CD4-positive, alpha-beta T cell (primary cell): ENCODE measurements at regions not wholly inside any gene's neighbourhood (a gene's known extent, or its start where the extent isn't known, plus 50 kb on each side); places are given as distances from the start of the nearest gene placed in this dataset.

Experiments
- ATAC-seq: fragments of 200-7000 bp; cut with Tn5 transposase; one replicate; pipeline ENCODE4 v1.10.0; 2022; ENCODE audit warnings: mild to moderate bottlenecking; ENCODE audit not compliant: poor library complexity
- CTCF ChIA-PET: fragments of 350-600 bp; sonication (Branson Sonifier 250); formaldehyde crosslinking; loops from one replicate; lab custom pipeline; 2021; ENCODE audit warnings: antibody characterized with exemption, inconsistent platforms; lab: Charles Lee
- POLR2A ChIA-PET: fragments of 350-600 bp; sonication (Branson Sonifier 250); formaldehyde crosslinking; loops from one replicate; lab custom pipeline; 2021; ENCODE audit warnings: antibody characterized with exemption, inconsistent platforms; lab: Charles Lee
- DNase-seq, 14 experiments: peaks; one replicate each; pipeline ENCODE4 v3.0.0-alpha.2; 2013 to 2020; ENCODE audit warnings: mixed read lengths in 2 of 14
- H3K27ac ChIP-seq, 2 donors: one replicate each; pipeline versions ENCODE4 v1.5.1 to v1.7.0; 2013; ENCODE audit warnings: low read length in 2 of 2, low read depth in 1 of 2, mild to moderate bottlenecking in 1 of 2
- H3K27me3 ChIP-seq, 2 experiments: 1 replicate in 1 of 2; 2 replicates in 1 of 2; pipeline versions ENCODE4 v1.6.1 to v1.7.0; 2013; ENCODE audit warnings: low read length in 2 of 2, control low read depth in 1 of 2, mild to moderate bottlenecking in 1 of 2, moderate library complexity in 1 of 2; ENCODE audit not compliant: insufficient read depth in 2 of 2, control insufficient read depth in 1 of 2
- H3K36me3 ChIP-seq: one replicate; pipeline ENCODE4 v1.6.1; 2013; ENCODE audit warnings: low read length, control low read depth; ENCODE audit not compliant: insufficient read depth
- H3K4me1 ChIP-seq: one replicate; pipeline ENCODE4 v1.6.1; 2013; ENCODE audit warnings: low read length, control low read depth; ENCODE audit not compliant: insufficient read depth
- H3K4me3 ChIP-seq: one replicate; pipeline ENCODE4 v1.5.1; 2013; ENCODE audit warnings: mild to moderate bottlenecking, low read length, moderate library complexity
- H3K9me3 ChIP-seq, 2 experiments: 1 replicate in 1 of 2; 2 replicates in 1 of 2; pipeline versions ENCODE4 v1.6.1 to v1.7.0; 2013; ENCODE audit warnings: low read length in 2 of 2, mild to moderate bottlenecking in 2 of 2, control low read depth in 1 of 2, moderate library complexity in 1 of 2; ENCODE audit not compliant: control insufficient read depth in 1 of 2, insufficient read depth in 1 of 2
- H3K27ac Mint-ChIP-seq: one replicate; pipeline ENCODE4 v1.8.0; 2020; ENCODE audit warnings: mixed read lengths
- H3K27me3 Mint-ChIP-seq: one replicate; pipeline ENCODE4 v1.8.0; 2021; ENCODE audit warnings: mixed read lengths
- H3K36me3 Mint-ChIP-seq: one replicate; pipeline ENCODE4 v1.8.0; 2021; ENCODE audit warnings: low read depth, mixed read lengths
- H3K4me1 Mint-ChIP-seq: one replicate; pipeline ENCODE4 v1.8.0; 2021; ENCODE audit warnings: low read depth, mixed read lengths
- H3K4me3 Mint-ChIP-seq: one replicate; pipeline ENCODE4 v1.8.0; 2020; ENCODE audit warnings: mild to moderate bottlenecking, mixed read lengths
- H3K9me3 Mint-ChIP-seq: one replicate; pipeline ENCODE4 v1.8.0; 2020; ENCODE audit warnings: mixed read lengths
- intact Hi-C, 2 experiments: fragments of 100-400 bp; cut with DNase I in 1 of 2; cut with micrococcal nuclease in 1 of 2; formaldehyde crosslinking; loops; one replicate each; pipeline versions ENCODE4 v1.15.1 to v1.9.0; 2023 to 2025; cut with DNase I, micrococcal nuclease
- TF ChIP-seq, protein P1 (sequence below): fragments of 200-600 bp; IDR thresholded peaks from one replicate; pipeline ENCODE4 v1.8.0; 2022; ENCODE audit warnings: antibody characterized with exemption, mild to moderate bottlenecking

DNA sequence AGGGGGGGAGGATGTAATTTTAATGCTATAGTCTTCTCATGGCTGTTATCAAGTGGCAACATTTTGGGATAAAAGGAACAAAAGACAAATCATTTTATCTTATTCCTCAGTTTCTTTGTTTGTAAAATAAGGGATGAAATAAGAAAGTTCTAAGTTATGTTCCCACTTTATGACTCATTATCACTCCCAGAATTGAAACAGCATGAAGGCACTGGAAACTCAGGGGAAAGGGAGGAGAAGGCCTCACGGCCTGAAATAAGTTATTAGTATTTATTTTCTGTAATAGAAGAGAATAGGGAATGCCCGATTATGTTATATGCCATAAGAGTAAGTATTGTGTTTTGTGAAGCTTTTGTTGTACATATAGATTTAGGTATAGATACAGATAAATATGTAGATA lies 85.0 kb upstream of the NAMPT start:
- no peak overlapping the region for H3K27ac ChIP-seq
- TF ChIP-seq, protein P1, sequence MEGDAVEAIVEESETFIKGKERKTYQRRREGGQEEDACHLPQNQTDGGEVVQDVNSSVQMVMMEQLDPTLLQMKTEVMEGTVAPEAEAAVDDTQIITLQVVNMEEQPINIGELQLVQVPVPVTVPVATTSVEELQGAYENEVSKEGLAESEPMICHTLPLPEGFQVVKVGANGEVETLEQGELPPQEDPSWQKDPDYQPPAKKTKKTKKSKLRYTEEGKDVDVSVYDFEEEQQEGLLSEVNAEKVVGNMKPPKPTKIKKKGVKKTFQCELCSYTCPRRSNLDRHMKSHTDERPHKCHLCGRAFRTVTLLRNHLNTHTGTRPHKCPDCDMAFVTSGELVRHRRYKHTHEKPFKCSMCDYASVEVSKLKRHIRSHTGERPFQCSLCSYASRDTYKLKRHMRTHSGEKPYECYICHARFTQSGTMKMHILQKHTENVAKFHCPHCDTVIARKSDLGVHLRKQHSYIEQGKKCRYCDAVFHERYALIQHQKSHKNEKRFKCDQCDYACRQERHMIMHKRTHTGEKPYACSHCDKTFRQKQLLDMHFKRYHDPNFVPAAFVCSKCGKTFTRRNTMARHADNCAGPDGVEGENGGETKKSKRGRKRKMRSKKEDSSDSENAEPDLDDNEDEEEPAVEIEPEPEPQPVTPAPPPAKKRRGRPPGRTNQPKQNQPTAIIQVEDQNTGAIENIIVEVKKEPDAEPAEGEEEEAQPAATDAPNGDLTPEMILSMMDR, result no peak
- intact Hi-C loops, result no loop called here
- Mint-ChIP-seq H3K27me3 (no peaks in the 10 kb centered on the region), H3K36me3 (no peaks in the 10 kb centered on the region), H3K27ac (no peak overlapping the region), H3K9me3 (no peaks in the 10 kb centered on the region), H3K4me1 (no peaks in the 10 kb centered on the region), H3K4me3 (no peak overlapping the region)
- no peaks in the 10 kb centered on the region for H3K36me3 ChIP-seq
- no peak for ATAC-seq
- H3K4me3 ChIP-seq, result no peak overlapping the region
- H3K4me1 ChIP-seq, result no peaks in the 10 kb centered on the region
- POLR2A ChIA-PET, result no interaction called here
- no peaks in the 10 kb centered on the region for H3K9me3 ChIP-seq
- CTCF ChIA-PET, result no interaction called here
- H3K27me3 ChIP-seq, result no peaks in the 10 kb centered on the region
- DNase-seq, result no peak

DNA sequence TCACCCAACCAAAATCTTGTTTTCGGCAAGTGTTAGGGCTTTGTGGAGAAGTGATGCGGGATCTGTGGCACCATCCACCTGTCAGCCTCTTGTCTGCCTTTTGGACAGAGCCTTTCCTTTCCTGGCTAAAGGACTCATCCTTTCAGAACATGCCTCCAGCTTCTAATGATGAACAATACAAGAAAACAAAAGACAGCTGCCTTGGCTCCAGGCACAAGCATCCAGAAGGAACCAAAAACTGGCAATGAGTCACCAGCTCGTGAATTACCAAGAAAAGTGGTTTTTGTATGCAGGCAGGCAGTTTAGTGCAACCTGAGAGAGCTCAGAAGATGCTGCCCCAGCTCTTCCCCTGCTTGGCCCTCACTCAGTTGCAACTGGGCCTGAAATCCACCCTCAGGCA lies 84.6 kb upstream of the NAMPT start:
- Histone ChIP-seq H3K27ac (no peak overlapping the region), H3K36me3 (no peaks in the 10 kb centered on the region), H3K4me1 (no peaks in the 10 kb centered on the region), H3K9me3 (no peaks in the 10 kb centered on the region), H3K4me3 (no peak overlapping the region), H3K27me3 (no peaks in the 10 kb centered on the region)
- H3K27me3 Mint-ChIP-seq, result no peaks in the 10 kb centered on the region
- CTCF ChIA-PET, result no interaction called here
- no peaks in the 10 kb centered on the region for H3K9me3 Mint-ChIP-seq
- DNase-seq (peak in 1 of 14 experiments; percentile 10), ATAC-seq (no peak)
- no peak overlapping the region for H3K4me3 Mint-ChIP-seq
- POLR2A ChIA-PET, result no interaction called here
- TF ChIP-seq, protein P1, result no peak
- intact Hi-C loops, result no loop called here
- H3K36me3 Mint-ChIP-seq, result no peaks in the 10 kb centered on the region
- H3K4me1 Mint-ChIP-seq, result no peaks in the 10 kb centered on the region
- no peak overlapping the region for H3K27ac Mint-ChIP-seq

DNA sequence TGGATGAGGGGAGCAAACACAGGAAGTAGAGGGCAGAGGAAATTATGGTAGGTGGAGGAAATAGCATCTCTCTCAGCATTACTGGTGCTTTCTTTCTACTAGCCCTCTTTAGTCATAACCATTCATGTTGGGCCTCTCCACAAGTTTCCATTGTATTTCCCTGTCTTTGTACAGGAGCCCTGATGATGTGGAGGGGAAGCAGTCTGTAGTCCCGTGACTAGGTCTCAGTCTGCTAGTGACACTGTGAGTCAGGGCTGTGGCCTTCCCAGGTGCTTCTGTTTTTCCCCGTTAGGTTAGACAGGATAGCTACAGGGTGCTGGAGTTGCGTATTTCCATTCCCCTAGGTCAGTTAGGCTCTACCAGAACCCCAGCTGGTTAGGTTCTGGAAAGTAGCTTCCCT lies 82.9 kb upstream of the NAMPT start:
- Histone ChIP-seq H3K4me3 (no peak overlapping the region), H3K4me1 (no peaks in the 10 kb centered on the region), H3K27ac (no peak overlapping the region), H3K9me3 (no peaks in the 10 kb centered on the region), H3K27me3 (no peaks in the 10 kb centered on the region), H3K36me3 (no peaks in the 10 kb centered on the region)
- DNase-seq, result peak in 2 of 14 experiments; percentile 14 to 27
- no peak for ATAC-seq
- no peaks in the 10 kb centered on the region for H3K36me3 Mint-ChIP-seq
- CTCF ChIA-PET, result interaction anchor here (0.8 to 1.3 kb wide), 2 partner anchors 26 to 191 kb away, joined by 3 to 4 read pairs; no protein-coding TSS in a partner anchor
- no peak overlapping the region for H3K27ac Mint-ChIP-seq
- H3K9me3 Mint-ChIP-seq, result no peaks in the 10 kb centered on the region
- POLR2A ChIA-PET, result no interaction called here
- peaks cover under 1% of the 10 kb centered on the region for H3K27me3 Mint-ChIP-seq
- intact Hi-C loops, result no loop called here
- H3K4me1 Mint-ChIP-seq, result no peaks in the 10 kb centered on the region
- no peak overlapping the region for H3K4me3 Mint-ChIP-seq
- TF ChIP-seq, protein P1, result no peak
